Breast epithelium (tissue), 4 donors: ENCODE measurements at regions not wholly inside any gene's neighbourhood (a gene's known extent, or its start where the extent isn't known, plus 50 kb on each side); places are given as distances from the start of the nearest gene placed in this dataset.

Experiments used
- DNase-seq, 2 donors: peaks; one replicate each; pipeline ENCODE4 v3.0.0-alpha.2; 2019; ENCODE audit warnings: low spot score in 2 of 2
- H3K27ac ChIP-seq, 2 donors: fragments of 200-600 bp; sonication (generic) in 1 of 2; one replicate each; pipeline ENCODE4 v1.5.1; 2016 to 2019; ENCODE audit warnings: mild to moderate bottlenecking in 1 of 2
- H3K27me3 ChIP-seq, 2 donors: fragments of 200-600 bp; sonication (generic) in 1 of 2; one replicate each; pipeline versions ENCODE4 v1.5.1 to v1.6.0; 2017 to 2019; ENCODE audit warnings: control low read depth in 1 of 2, mild to moderate bottlenecking in 1 of 2
- H3K36me3 ChIP-seq: fragments of 200-600 bp; one replicate; pipeline ENCODE4 v1.5.1; 2019
- H3K4me1 ChIP-seq, 2 donors: fragments of 200-600 bp; sonication (generic); one replicate each; pipeline ENCODE4 v1.5.1; 2016 to 2019; ENCODE audit warnings: control low read depth in 1 of 2
- H3K4me3 ChIP-seq, 3 donors: fragments of 200-600 bp; sonication (generic); 1 replicate in 2 of 3; 2 replicates in 1 of 3; pipeline ENCODE4 v1.5.1; 2016 to 2019; ENCODE audit warnings: mild to moderate bottlenecking in 3 of 3, moderate library complexity in 2 of 3
- H3K9me3 ChIP-seq, 2 donors: fragments of 200-600 bp; sonication (generic) in 1 of 2; one replicate each; pipeline ENCODE4 v1.5.1; 2016 to 2019; ENCODE audit warnings: control low read depth in 1 of 2
- POLR2A ChIP-seq: fragments of 450-650 bp; IDR thresholded peaks from one replicate; pipeline ENCODE4 v1.6.1; 2016; ENCODE audit warnings: antibody characterized with exemption, mild to moderate bottlenecking, moderate library complexity
- POLR2AphosphoS5 ChIP-seq, 3 donors: sonication (generic); formaldehyde crosslinking; IDR thresholded peaks; one replicate each; pipeline ENCODE4 v1.6.1; 2017; ENCODE audit warnings: antibody characterized with exemption in 3 of 3
- intact Hi-C: fragments of 100-400 bp; cut with DNase I; formaldehyde crosslinking; loops from one replicate; pipeline ENCODE4 v1.15.1; 2023; ENCODE audit warnings: low total_unique reads
- TF ChIP-seq, protein P1 (sequence below), 3 donors: fragments of 450-650 bp; IDR thresholded peaks; one replicate each; pipeline ENCODE4 v1.5.1; 2016 to 2017; ENCODE audit warnings: antibody characterized with exemption in 3 of 3, mild to moderate bottlenecking in 3 of 3, moderate library complexity in 3 of 3

DNA sequence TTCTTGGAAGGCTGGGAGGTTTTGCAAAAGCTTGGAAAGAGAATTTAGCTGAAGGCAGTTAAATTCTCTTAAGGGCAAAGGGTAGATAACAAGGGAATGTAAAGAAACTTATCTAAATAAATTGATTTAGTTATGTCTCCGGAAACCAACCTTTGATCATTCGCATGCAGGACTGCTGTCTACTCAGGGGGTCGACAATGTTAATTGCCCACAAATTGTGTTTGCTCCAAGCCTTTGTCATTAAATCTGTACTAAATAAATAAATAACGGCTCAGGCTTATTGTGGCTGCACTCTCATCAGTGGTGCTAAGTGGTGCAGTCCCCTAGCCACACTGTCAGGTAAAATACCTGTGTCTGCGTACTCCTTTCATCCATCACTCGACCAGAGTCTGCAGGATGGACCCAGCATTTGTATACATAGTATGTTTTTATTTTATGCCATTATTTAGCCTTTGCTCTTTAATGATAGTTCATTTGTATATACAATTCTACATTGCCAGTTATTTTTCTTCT is 497.4 kb upstream of the RASGRP1 start:
- DNase-seq, result no peak
- TF ChIP-seq, protein P1, sequence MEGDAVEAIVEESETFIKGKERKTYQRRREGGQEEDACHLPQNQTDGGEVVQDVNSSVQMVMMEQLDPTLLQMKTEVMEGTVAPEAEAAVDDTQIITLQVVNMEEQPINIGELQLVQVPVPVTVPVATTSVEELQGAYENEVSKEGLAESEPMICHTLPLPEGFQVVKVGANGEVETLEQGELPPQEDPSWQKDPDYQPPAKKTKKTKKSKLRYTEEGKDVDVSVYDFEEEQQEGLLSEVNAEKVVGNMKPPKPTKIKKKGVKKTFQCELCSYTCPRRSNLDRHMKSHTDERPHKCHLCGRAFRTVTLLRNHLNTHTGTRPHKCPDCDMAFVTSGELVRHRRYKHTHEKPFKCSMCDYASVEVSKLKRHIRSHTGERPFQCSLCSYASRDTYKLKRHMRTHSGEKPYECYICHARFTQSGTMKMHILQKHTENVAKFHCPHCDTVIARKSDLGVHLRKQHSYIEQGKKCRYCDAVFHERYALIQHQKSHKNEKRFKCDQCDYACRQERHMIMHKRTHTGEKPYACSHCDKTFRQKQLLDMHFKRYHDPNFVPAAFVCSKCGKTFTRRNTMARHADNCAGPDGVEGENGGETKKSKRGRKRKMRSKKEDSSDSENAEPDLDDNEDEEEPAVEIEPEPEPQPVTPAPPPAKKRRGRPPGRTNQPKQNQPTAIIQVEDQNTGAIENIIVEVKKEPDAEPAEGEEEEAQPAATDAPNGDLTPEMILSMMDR (IDR thresholded peaks at IDR 0.05), result no peak
- no peak for TF ChIP-seq POLR2A
- no peak for TF ChIP-seq POLR2AphosphoS5 (IDR thresholded peaks at IDR 0.05)
- H3K36me3 ChIP-seq, result no peaks in the 10 kb centered on the region
- no peak overlapping the region for H3K27ac ChIP-seq
- no peaks in the 10 kb centered on the region for H3K4me1 ChIP-seq
- intact Hi-C loops, result no loop called here
- no peaks in the 10 kb centered on the region for H3K27me3 ChIP-seq
- no peak overlapping the region for H3K4me3 ChIP-seq
- H3K9me3 ChIP-seq, result no peaks in the 10 kb centered on the region

DNA sequence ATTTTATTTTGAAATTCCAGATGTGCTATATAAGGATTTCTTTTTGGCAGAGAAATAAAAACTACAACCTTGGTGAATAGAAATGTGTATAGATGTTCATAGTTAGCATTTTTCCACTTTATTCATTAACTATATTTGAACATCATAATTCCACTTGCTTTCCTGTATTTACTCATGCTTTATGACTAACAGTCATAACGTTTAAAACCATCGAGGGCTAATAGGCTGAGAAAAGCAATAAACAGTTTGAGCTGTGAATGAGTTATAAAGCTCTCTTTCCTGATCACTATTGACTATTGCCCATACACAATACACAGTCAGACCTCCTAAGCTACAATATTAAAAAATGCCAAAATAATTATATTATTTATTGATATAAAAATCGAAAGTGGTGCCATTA is 502.1 kb upstream of the RASGRP1 start:
- Histone ChIP-seq H3K36me3 (no peaks in the 10 kb centered on the region), H3K4me1 (no peaks in the 10 kb centered on the region), H3K4me3 (no peak overlapping the region), H3K27me3 (no peaks in the 10 kb centered on the region), H3K9me3 (no peaks in the 10 kb centered on the region), H3K27ac (no peak overlapping the region)
- intact Hi-C loops, result no loop called here
- TF ChIP-seq, protein P1 (IDR thresholded peaks at IDR 0.05), result no peak
- TF ChIP-seq POLR2AphosphoS5 (IDR thresholded peaks at IDR 0.05), result no peak
- TF ChIP-seq POLR2A, result no peak
- DNase-seq, result no peak

GRCh38 chr15:39074341-39074985 is 506.4 kb upstream of the THBS1 start:
- Histone ChIP-seq H3K4me1 (no peaks in the 10 kb centered on the region), H3K27ac (no peak overlapping the region)
- intact Hi-C loops, result no loop called here

GRCh38 chr15:39075311-39075710 is 505.6 kb upstream of the THBS1 start:
- no peaks in the 10 kb centered on the region for H3K36me3 ChIP-seq
- DNase-seq, result no peak
- H3K27ac ChIP-seq, result peak overlapping the region; percentile 65 to 66
- H3K4me3 ChIP-seq, result no peak overlapping the region
- TF ChIP-seq, protein P1 (IDR thresholded peaks at IDR 0.05), result no peak
- TF ChIP-seq POLR2A (no peak), POLR2AphosphoS5 (IDR thresholded peaks at IDR 0.05) (no peak)
- no peaks in the 10 kb centered on the region for H3K9me3 ChIP-seq
- no peaks in the 10 kb centered on the region for H3K4me1 ChIP-seq
- no peaks in the 10 kb centered on the region for H3K27me3 ChIP-seq
- intact Hi-C loops, result no loop called here

More at GRCh38 chr15:39074341-39074985, 506.4 kb upstream of the THBS1 start:
- Histone ChIP-seq H3K9me3 (no peaks in the 10 kb centered on the region), H3K36me3 (no peaks in the 10 kb centered on the region), H3K27me3 (no peaks in the 10 kb centered on the region), H3K4me3 (no peak overlapping the region)
- TF ChIP-seq, protein P1 (IDR thresholded peaks at IDR 0.05), result no peak
- TF ChIP-seq POLR2AphosphoS5 (IDR thresholded peaks at IDR 0.05) (no peak), POLR2A (no peak)
- no peak for DNase-seq

DNA sequence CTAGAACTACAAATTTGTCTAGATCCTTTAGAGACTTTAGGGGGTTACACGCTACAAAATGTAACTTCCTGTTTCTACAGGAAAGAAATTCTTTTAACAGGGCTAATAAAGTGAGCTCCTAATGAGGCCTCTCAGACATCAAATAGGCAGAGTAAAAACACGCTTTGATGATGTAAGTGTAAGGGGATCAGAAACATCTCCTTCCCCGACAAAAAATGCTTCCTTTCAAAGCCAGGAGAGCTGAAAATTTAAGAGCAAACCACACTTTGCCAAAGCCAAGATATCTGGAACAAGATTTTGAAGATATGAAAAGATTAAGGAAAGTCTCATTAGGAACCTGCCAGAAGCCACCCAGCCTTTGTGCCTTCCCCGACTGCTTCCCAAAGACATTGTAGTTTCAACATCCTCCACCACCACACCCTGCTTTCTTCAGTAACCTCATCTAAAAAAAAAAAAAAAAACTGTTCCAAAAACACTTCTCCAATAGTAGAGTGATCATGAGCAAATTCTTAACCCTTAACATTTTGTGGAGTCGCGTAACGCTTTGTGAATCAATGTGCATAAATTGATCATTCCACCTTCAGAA is 505.0 kb upstream of the THBS1 start:
- no peak overlapping the region for H3K4me3 ChIP-seq
- no peaks in the 10 kb centered on the region for H3K27me3 ChIP-seq
- no peaks in the 10 kb centered on the region for H3K9me3 ChIP-seq
- no peak for TF ChIP-seq POLR2AphosphoS5 (IDR thresholded peaks at IDR 0.05)
- TF ChIP-seq, protein P1 (IDR thresholded peaks at IDR 0.05), result no peak
- no peak for TF ChIP-seq POLR2A
- peak overlapping the region; percentile 65 to 66 for H3K27ac ChIP-seq
- no peaks in the 10 kb centered on the region for H3K4me1 ChIP-seq
- no peaks in the 10 kb centered on the region for H3K36me3 ChIP-seq
- DNase-seq, result no peak
- intact Hi-C loops, result no loop called here
